NCI-H2081 (cell line): ENCODE measurements at regions not wholly inside any gene's neighbourhood (a gene's known extent, or its start where the extent isn't known, plus 50 kb on each side); places are given as distances from the start of the nearest gene placed in this dataset.

Experiments
- DNase-seq, 2 experiments: peaks; one replicate each; lab custom pipeline; 2025; lab: John Stamatoyannopoulos, UW

GRCh38 chr12:85352016-85352415 lies 72.0 kb downstream of the ALX1 start:
- no peak for DNase-seq

GRCh38 chr12:85356596-85357385 lies 76.8 kb downstream of the ALX1 start:
- DNase-seq: no peak

GRCh38 chr12:85357609-85358008 lies 77.6 kb downstream of the ALX1 start:
- no peak for DNase-seq

GRCh38 chr12:85358715-85359114 lies 78.7 kb downstream of the ALX1 start:
- no peak for DNase-seq

GRCh38 chr12:85363382-85364190 lies 83.6 kb downstream of the ALX1 start:
- no peak for DNase-seq

- no peak for DNase-seq
Observed at GRCh38 chr12:85367936-85368335, 87.9 kb downstream of the ALX1 start.

- peak; percentile 20 to 29 for DNase-seq
Observed at GRCh38 chr12:85369365-85370154, 89.5 kb downstream of the ALX1 start.

GRCh38 chr12:85373045-85373444 lies 93.0 kb downstream of the ALX1 start:
- no peak for DNase-seq

- DNase-seq: no peak
Observed at GRCh38 chr12:85374981-85375380, 95.0 kb downstream of the ALX1 start.

GRCh38 chr12:85385406-85385805 lies 105.4 kb downstream of the ALX1 start:
- DNase-seq: no peak

GRCh38 chr12:85390266-85390665 lies 110.2 kb downstream of the ALX1 start:
- peak; percentile 44 to 74 for DNase-seq

- DNase-seq: no peak
Observed at GRCh38 chr12:85392508-85392907, 112.5 kb downstream of the ALX1 start.

GRCh38 chr12:85393606-85394005 lies 113.6 kb downstream of the ALX1 start:
- no peak for DNase-seq

GRCh38 chr12:85394065-85394464 lies 114.0 kb downstream of the ALX1 start:
- peak in 1 of 2 experiments; percentile 8 for DNase-seq

GRCh38 chr12:85394809-85395208 lies 114.8 kb downstream of the ALX1 start:
- DNase-seq: no peak

GRCh38 chr12:85405262-85405661 lies 125.2 kb downstream of the ALX1 start:
- DNase-seq: no peak

- DNase-seq: no peak
Observed at GRCh38 chr12:85405781-85406522, 125.9 kb downstream of the ALX1 start.

- DNase-seq: no peak
Observed at GRCh38 chr12:85413266-85413665, 133.2 kb downstream of the ALX1 start.

- DNase-seq: no peak
Observed at GRCh38 chr12:85422762-85423161, 142.7 kb downstream of the ALX1 start.

- no peak for DNase-seq
Observed at GRCh38 chr12:85423947-85424346, 143.9 kb downstream of the ALX1 start.

GRCh38 chr12:85424581-85425348 lies 144.7 kb downstream of the ALX1 start:
- no peak for DNase-seq
